IPS DF 6.9 (cell line): ENCODE measurements at regions not wholly inside any gene's neighbourhood (a gene's known extent, or its start where the extent isn't known, plus 50 kb on each side); places are given as distances from the start of the nearest gene placed in this dataset.
"Not testable (repeated sequence)": the region's sequence is repeated elsewhere in the genome, so short reads cannot be mapped to it uniquely, and the experiment has no call there.

Experiments
- DNase-seq: peaks from one replicate; pipeline ENCODE4 v3.0.0-alpha.2; 2013; ENCODE audit warnings: low read depth, low spot score
- H3K27ac ChIP-seq: one replicate; pipeline ENCODE4 v1.5.1; 2013; ENCODE audit warnings: low read length, control low read depth
- H3K27me3 ChIP-seq: 2 replicates; pipeline ENCODE4 v1.6.1; 2013; ENCODE audit warnings: mild to moderate bottlenecking, low read length; ENCODE audit not compliant: control insufficient read depth, insufficient read depth
- H3K36me3 ChIP-seq: 2 replicates; pipeline ENCODE4 v1.6.1; 2013; ENCODE audit warnings: low read length; ENCODE audit not compliant: control insufficient read depth, insufficient read depth
- H3K4me1 ChIP-seq: 2 replicates; pipeline ENCODE4 v1.6.1; 2013; ENCODE audit warnings: low read length; ENCODE audit not compliant: control insufficient read depth, insufficient read depth
- H3K4me3 ChIP-seq: 2 replicates; pipeline ENCODE4 v1.5.1; 2013; ENCODE audit warnings: mild to moderate bottlenecking, low read length
- H3K9me3 ChIP-seq: 2 replicates; pipeline ENCODE4 v1.6.1; 2013; ENCODE audit warnings: low read length, inconsistent platforms; ENCODE audit not compliant: control insufficient read depth, insufficient read depth
- WGBS: extraction: QIAGEN DNeasy Blood & Tissue Kit; methylation state at CpG from one replicate; pipeline ENCODE4 v1.1.7; 2013; ENCODE audit warnings: mixed read lengths, missing lambda C conversion rate; ENCODE audit not compliant: insufficient read length, insufficient coverage; 5-methylcytosine and 5-hydroxymethylcytosine counted together

DNA sequence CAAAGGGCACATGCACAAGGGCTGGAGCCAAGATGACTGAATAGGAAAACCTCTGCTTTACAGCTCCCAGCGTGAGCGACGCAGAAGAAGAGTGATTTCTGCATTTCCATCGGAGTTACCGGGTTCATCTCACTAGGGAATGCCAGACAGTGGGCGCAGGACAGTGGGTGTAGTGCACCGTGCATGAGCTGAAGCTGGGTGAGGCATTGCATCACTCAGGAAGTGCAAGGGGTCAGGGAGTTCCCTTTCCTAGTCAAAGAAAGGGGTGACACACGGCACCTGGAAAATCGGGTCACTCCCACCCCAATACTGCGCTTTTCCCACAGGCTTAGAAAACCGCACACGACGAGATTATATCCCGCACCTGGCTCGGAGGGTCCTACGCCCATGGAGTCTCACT, 64.5 kb upstream of the HTR1E start:
- not testable (repeated sequence) for H3K4me1 ChIP-seq, H3K4me3 ChIP-seq, H3K36me3 ChIP-seq, DNase-seq, H3K9me3 ChIP-seq, H3K27ac ChIP-seq, H3K27me3 ChIP-seq
- WGBS, result no CpG with 5 or more reads among the region's 16 CpGs

DNA sequence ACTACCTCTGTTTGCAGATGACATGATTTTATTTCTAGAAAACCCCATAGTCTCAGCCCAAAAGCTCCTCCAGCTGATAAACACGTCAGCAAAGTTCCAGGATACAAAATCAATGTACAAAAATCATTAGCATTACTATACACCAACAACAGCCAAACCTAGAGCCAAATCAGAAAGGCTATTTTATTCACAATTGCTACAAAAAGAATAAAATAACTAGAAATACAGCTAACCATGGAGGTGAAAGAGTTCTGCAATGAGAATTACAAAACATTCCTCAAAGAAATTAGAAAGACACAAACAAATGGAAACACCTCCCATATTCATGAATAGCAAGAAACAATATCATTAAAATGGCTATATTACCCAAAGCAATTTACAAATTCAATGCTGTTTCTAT, 65.6 kb upstream of the HTR1E start:
- DNase-seq, result no peak
- H3K4me1 ChIP-seq, result no peaks in the 10 kb centered on the region
- no peak overlapping the region for H3K27ac ChIP-seq
- H3K9me3 ChIP-seq, result no peaks in the 10 kb centered on the region; the same call in 1 of the 2 replicates
- H3K27me3 ChIP-seq, result no peaks in the 10 kb centered on the region
- no CpG with 5 or more reads among the region's 1 CpG for WGBS
- no peak overlapping the region for H3K4me3 ChIP-seq
- no peaks in the 10 kb centered on the region for H3K36me3 ChIP-seq

DNA sequence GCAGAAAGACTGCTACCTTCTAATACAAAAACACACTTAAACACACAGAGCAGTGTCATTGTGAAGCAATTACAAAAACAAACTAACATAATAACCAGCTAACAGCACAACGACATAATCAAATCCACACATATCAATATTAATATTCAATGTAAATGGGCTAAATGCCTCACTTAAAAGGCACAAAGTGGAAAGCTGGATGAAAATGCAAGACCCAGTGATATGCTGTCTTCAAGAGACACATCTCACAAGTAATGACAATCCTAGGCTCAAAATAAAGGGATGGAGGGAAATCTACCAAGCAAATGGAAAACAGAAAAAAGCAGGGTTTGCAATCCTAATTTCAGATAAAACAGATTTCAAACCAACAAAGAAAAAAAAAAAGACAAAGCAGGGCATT, 67.8 kb upstream of the HTR1E start:
- no peaks in the 10 kb centered on the region for H3K4me1 ChIP-seq
- DNase-seq, result no peak
- H3K36me3 ChIP-seq, result no peaks in the 10 kb centered on the region
- H3K27me3 ChIP-seq, result no peaks in the 10 kb centered on the region
- H3K9me3 ChIP-seq, result no peaks in the 10 kb centered on the region; the same call in 1 of the 2 replicates
- no peak overlapping the region for H3K27ac ChIP-seq
- H3K4me3 ChIP-seq, result no peak overlapping the region
- 100% methylated on average over 1 of the region's 1 CpG for WGBS

DNA sequence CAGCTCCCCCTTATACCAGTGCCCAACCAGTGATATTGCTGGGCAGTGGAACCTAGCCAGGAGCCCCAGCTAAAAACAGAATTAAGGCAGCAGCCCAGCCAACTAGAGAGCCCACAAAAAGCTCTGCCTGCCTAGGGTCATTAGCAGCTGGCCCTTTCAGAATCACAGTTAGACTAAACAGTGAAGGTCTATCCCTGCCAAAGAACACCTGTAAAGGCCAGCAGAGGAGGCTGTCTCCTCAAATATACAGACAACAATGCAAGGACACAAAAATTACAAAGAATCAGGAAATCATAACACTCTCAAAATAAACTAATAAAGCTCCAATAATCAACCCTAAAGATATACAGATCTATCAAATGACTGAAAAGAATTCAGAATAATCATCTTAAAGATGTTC, 77.8 kb upstream of the HTR1E start:
- Histone ChIP-seq H3K36me3 (no peaks in the 10 kb centered on the region), H3K9me3 (no peaks in the 10 kb centered on the region), H3K4me1 (no peaks in the 10 kb centered on the region), H3K27ac (no peak overlapping the region), H3K27me3 (no peaks in the 10 kb centered on the region), H3K4me3 (no peak overlapping the region)
- no peak for DNase-seq

DNA sequence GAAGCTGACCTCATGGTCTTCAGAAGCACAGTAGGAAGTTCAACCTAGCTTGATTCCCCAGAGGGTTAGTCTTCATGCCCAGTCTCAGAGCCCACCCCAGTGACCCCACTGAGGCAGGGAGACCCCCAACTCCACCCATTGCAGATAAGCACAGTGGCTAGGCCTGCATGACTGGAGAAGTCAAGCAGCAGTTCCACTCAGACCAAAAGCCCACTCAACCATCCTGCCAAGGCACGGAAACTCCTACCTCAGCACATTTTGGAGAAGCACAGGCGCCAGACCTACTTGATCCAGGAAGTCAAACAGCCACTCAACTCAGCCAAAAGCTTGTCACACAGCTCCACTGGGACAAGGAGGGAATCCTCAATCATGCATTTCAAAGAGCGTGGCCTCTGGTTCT, 78.4 kb upstream of the HTR1E start:
- H3K36me3 ChIP-seq, result no peaks in the 10 kb centered on the region
- no CpG with 5 or more reads among the region's 3 CpGs for WGBS

DNA sequence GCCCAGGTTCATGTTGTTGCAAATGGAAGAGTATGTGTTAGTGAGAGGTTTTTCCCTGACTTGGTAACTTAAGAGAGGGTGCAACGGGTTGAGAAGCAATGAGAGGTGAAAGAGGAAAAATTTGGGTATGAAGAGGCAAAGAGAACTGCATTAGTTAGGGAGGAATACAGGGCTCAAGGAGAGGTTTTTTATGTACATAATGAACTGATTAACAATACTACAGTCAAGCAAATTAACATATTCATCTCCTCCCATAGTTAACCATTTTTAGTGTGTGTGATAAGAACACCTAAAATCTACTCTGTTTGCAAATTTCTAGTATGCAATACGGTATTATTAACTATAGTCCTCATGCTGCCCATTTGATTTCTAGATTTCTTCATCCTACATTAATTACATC, 79.5 kb upstream of the HTR1E start:
- Histone ChIP-seq H3K27me3 (no peaks in the 10 kb centered on the region), H3K27ac (no peak overlapping the region), H3K9me3 (no peaks in the 10 kb centered on the region), H3K4me3 (no peak overlapping the region), H3K4me1 (no peaks in the 10 kb centered on the region), H3K36me3 (no peaks in the 10 kb centered on the region)
- DNase-seq, result no peak
- WGBS, result no CpG with 5 or more reads among the region's 2 CpGs

More for the DNA sequence above, 78.4 kb upstream of the HTR1E start:
- Histone ChIP-seq H3K27ac (no peak overlapping the region), H3K4me1 (no peaks in the 10 kb centered on the region), H3K27me3 (no peaks in the 10 kb centered on the region), H3K4me3 (no peak overlapping the region), H3K9me3 (no peaks in the 10 kb centered on the region)
- no peak for DNase-seq

DNA sequence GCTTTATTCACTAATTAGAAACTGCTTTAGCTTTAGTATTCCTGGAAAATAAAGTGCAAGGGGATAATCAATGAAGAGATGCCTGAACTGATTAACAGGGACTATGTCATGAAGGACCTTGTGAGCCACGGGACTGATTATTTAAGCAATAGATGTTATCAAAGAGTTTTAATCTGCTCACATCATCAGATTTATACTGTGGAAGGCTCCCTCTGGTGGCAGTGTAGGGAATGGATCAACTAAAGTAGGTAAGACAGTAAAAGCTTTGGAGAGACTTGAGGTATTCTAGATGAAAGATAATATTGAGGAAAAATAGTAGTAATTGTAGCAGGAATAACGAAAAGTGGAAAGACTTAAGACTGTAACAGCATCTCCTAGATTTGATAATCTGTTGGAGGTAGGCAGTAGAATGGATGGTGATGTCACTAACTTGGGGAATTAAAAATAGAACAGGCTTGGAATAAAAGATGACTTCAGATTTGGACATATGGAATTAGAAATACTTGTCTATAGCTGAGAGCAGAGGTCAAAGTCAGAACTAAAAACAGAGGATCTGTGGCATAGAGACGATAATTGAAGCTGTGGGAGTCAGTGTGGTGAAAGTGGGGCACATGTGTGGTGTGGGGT, 80.3 kb upstream of the HTR1E start:
- H3K27me3 ChIP-seq, result no peaks in the 10 kb centered on the region
- 100% methylated on average over 1 of the region's 3 CpGs for WGBS
- H3K4me3 ChIP-seq, result no peak overlapping the region
- H3K4me1 ChIP-seq, result no peaks in the 10 kb centered on the region
- DNase-seq, result peak; percentile 27
- no peaks in the 10 kb centered on the region for H3K36me3 ChIP-seq
- H3K27ac ChIP-seq, result no peak overlapping the region
- H3K9me3 ChIP-seq, result no peaks in the 10 kb centered on the region

DNA sequence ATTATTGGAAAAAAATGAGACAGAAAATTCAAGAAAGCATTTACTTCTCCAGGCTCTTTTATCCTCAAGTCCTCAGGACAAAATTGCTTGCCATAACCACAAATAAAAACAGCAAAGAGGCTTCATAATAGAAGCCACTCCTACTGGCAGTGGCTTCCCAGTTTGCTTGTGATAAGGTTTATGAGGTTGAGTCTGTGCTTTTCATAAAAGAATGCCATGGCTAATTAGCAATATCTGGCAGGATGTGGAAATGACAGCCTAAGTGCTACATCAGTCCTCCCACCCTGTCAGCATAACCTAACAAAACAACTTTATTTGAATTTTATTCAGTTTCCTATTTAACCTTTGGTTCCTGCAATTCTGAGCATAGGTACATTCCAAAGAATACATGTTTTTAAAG, 80.9 kb upstream of the HTR1E start:
- Histone ChIP-seq H3K36me3 (no peaks in the 10 kb centered on the region), H3K4me3 (no peak overlapping the region), H3K9me3 (no peaks in the 10 kb centered on the region), H3K4me1 (no peaks in the 10 kb centered on the region), H3K27ac (no peak overlapping the region), H3K27me3 (no peaks in the 10 kb centered on the region)
- no peak for DNase-seq

DNA sequence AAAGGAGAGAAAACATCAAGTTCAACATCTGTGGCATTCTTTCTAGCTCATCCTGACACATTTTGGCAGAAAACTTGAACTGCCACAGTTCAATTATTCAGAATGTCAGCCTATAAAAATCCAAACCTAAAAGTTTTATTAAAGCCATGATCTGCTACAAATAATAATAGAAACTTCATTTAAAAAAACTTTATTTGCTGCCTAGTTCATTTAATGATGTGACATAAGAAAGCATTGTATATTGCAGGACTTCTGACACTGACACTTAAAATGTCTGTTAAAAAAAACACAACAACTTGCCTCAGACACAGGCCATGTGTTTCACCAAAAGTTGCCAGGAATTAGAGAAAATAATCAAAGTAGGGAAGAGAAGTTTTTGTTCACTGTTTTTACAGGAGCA, 88.3 kb upstream of the HTR1E start:
- Histone ChIP-seq H3K27me3 (no peaks in the 10 kb centered on the region), H3K4me1 (no peaks in the 10 kb centered on the region), H3K36me3 (no peaks in the 10 kb centered on the region), H3K27ac (no peak overlapping the region), H3K4me3 (no peak overlapping the region), H3K9me3 (no peaks in the 10 kb centered on the region)
- DNase-seq, result no peak

DNA sequence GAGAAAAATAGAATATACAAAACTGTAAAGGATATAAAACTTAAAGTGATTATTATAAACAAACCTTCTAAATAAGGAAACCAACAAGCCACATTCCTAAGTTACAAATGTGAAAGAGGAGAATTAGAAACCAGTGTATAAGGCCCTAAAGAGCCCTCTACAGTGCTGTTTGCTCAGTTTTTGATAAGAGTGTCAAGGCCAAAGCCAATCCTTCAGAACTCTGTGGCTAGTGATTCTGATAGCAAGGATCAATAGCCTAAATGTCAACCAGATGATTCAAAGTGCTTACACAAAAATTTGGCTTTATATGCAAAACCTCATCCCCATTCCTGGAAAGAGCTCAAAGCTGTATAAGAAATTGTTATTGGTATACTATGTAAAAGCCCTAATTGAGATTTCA, 104.6 kb upstream of the HTR1E start:
- DNase-seq, result no peak
- Histone ChIP-seq H3K4me1 (no peaks in the 10 kb centered on the region), H3K9me3 (no peaks in the 10 kb centered on the region), H3K27me3 (no peaks in the 10 kb centered on the region), H3K4me3 (no peak overlapping the region), H3K36me3 (no peaks in the 10 kb centered on the region), H3K27ac (no peak overlapping the region)

DNA sequence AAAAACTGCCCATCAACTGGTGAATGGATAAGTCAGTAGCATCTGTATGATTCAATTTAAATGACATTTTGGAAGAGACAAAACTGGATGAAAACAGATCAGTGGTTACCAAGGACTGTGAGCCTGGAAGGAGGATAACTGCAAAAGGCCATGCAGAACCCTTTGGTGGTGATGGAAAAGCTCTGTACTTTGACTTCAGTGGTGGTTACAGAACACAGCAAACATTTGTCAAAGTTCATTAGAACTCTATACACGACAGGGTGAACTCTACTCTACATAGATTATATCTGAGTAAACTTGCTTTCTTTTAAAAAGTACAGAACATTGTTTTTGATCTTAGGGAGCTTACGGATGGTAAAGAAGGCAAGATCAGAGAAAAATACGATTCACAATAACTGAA, 111.9 kb upstream of the HTR1E start:
- Histone ChIP-seq H3K9me3 (no peaks in the 10 kb centered on the region), H3K36me3 (no peaks in the 10 kb centered on the region), H3K4me1 (no peaks in the 10 kb centered on the region), H3K4me3 (no peak overlapping the region), H3K27ac (no peak overlapping the region), H3K27me3 (no peaks in the 10 kb centered on the region)
- DNase-seq, result no peak
- no CpG with 5 or more reads among the region's 3 CpGs for WGBS
